Lower leg skin (tissue), 3 donors: ENCODE measurements at regions not wholly inside any gene's neighbourhood (a gene's known extent, or its start where the extent isn't known, plus 50 kb on each side); places are given as distances from the start of the nearest gene placed in this dataset.

Experiments used
- CTCF ChIP-seq, 3 donors: fragments of 450-650 bp; IDR thresholded peaks; one replicate each; pipeline ENCODE4 v1.5.1; 2016; ENCODE audit warnings: antibody characterized with exemption in 3 of 3, mild to moderate bottlenecking in 3 of 3, moderate library complexity in 2 of 3
- POLR2A ChIP-seq, 2 donors: fragments of 450-650 bp; IDR thresholded peaks; one replicate each; pipeline ENCODE4 v1.6.1; 2016 to 2017; ENCODE audit warnings: antibody characterized with exemption in 2 of 2, mild to moderate bottlenecking in 1 of 2, moderate library complexity in 1 of 2

DNA sequence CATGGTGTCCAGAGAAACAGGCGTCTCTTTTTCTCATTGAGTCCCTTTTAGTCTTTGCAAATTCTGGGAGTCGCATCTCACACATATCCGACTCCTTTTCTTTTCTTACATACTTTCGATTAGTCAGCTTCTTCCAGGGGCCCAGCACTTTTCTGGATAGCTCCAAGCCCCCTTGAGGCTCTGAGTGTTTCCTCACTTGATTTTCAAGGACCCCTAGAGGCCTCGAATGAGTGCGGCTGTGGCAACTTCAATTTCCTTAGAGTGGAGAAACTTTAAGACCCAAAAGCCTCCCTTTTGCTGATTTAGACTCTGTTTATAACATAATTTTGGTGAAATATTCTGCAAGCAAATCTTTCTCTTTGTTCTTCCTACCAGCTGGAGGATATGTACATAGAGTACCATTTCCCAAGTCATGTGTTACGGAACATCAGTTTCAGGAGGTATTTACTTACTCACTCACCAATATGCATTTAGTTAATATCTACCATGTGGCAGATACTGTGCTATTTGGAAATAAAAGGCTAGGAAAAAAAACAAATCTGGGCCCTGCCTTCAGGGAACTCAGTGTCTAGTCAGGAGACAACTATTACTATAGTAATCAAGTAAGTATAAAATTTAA lies 555.2 kb downstream of the REEP3 start:
- TF ChIP-seq CTCF (IDR thresholded peaks at IDR 0.05) (no peak), POLR2A (IDR thresholded peaks at IDR 0.05) (no peak)
